Left colon (tissue), 2 donors: ENCODE measurements at regions not wholly inside any gene's neighbourhood (a gene's known extent, or its start where the extent isn't known, plus 50 kb on each side); places are given as distances from the start of the nearest gene placed in this dataset.

Experiments
- ATAC-seq: fragments of 200-7000 bp; cut with Tn5 transposase; one replicate; pipeline ENCODE4 v1.9.1; 2020; ENCODE audit warnings: mild to moderate bottlenecking, moderate library complexity
- DNase-seq, 2 donors: peaks; one replicate each; pipeline ENCODE4 v3.0.0-alpha.2; 2020
- intact Hi-C, 2 donors: fragments of 100-400 bp; cut with DNase I in 1 of 2; cut with micrococcal nuclease in 1 of 2; formaldehyde crosslinking; loops; one replicate each; pipeline versions ENCODE4 v1.11.2 to v1.14.0; 2022; cut with DNase I, micrococcal nuclease
- donor health status: DM: no; HTN: no; CAD: no.
- donor health status: DM: yes; HTN: yes; CAD: no.

DNA sequence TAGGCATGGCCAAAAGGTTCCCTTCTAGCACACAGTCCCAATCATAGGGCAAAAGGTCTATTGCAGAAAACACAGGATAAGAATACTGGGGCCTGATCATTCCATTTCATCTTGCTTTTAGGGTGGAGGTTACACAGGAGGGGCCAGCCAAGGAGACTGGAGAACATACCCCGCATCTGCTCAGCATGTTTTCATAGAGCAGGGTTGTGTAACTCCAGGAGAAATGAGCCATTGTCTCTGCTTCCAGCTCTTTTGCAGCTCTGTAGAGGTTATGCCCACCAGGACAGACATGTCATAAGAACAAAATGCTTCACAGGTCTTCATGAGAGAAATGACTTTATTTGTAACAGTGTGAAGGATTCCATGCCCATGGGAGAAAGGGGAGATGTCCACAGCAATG, 742.8 kb downstream of the DACH1 start:
- DNase-seq, result no peak
- intact Hi-C loops, result no loop called here
- no peak for ATAC-seq

DNA sequence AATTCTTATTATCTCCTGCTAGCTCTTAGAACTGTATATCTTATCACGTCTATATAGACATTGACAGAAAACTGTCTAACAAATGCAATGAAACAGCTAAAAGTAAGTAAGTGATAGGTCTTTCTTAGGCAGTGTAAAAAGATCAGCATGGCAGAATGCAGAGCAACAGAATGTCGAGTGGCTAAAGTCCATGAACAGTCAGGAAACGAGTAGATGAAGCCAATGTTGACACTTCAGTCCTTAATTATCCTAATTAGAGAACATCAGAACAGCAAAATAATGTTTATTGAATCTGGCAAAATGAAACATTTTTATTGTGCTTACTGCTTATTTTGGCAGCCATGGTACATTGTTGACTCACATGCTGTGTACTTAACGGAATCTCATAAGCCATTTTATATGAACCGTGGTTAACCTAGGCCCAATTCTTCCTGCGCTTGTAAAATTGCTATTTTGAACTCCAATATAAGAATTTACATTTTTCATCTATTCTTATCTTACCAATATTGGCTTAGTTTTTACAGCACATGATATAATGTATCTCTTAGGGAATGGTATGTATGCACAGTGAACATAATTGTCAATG, 748.1 kb downstream of the DACH1 start:
- intact Hi-C loops, result no loop called here
- DNase-seq (no peak), ATAC-seq (peak; percentile 52)

DNA sequence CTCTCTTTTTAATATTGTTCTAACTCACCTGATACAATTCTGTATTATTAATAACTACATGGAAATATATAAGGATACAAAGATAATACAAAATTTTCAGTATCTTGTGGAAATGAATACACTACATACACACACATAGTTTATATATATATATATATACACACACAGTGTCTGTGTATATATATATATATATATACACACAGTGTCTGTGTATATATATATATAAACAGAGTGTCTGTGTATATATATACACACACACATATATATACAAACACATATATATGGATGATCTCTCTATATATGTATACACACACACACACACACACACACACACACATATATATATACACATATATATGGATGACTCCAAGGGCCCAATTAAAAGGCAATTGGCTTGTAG, 749.1 kb downstream of the DACH1 start:
- ATAC-seq, result no peak
- no peak for DNase-seq
- intact Hi-C loops, result no loop called here

DNA sequence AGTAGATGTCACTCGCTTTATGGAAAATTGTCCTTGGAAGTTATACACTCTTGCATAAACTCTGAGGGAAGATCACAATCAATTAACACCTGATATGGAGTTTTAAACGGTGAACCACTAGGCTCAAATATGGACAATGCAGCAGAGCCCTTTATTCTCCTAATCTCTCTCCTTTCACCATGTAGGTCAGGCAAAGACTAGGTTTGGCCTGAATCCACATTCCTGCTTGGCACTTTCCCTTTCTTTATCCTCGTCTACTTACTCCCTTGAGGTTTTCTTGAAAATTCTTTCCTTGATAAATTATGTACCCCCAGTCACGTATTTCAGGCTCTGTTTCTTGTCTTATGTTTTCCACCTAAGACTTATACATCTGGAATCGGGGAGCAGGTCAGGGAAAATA, 751.7 kb downstream of the DACH1 start:
- intact Hi-C loops, result no loop called here
- no peak for DNase-seq
- no peak for ATAC-seq

DNA sequence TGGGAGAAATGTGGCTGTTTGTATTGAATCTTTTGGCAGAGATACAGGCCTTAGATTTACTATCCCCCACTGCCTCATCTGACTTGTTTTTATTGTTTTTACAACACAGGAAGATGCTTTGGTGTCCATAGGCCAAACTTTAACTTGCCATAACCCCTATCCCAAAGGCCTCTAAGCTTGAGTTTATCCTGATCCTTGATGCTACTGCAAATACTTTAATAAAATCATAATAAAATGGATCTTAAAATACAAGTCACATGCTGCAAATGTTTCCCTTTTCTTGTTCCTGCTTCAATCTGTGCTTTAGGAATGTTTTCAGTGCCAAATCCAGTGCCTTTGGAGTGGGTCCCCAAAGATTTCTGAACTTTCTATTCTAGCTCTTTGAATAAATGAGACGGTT, 770.6 kb downstream of the DACH1 start:
- intact Hi-C loops, result no loop called here
- no peak for ATAC-seq
- DNase-seq, result no peak

DNA sequence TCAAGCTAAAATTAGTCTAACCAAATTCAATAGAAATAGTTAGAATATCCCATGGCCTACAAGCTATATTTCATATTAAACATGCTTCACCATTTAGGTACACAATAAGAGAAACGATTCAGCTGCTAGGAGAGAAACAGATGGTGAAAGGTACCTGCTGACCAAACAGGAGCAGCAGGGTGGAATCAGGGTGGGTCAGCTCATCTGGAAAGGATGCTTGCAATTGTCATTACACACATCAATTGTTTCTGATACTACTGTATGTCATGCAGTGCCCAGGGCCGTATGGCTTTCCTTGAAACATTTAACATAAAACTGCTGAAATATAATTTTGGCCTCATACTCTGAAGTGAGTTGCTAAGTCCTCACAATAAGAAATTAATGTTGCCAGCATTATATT, 776.0 kb downstream of the DACH1 start:
- intact Hi-C loops, result no loop called here
- ATAC-seq (no peak), DNase-seq (no peak)

DNA sequence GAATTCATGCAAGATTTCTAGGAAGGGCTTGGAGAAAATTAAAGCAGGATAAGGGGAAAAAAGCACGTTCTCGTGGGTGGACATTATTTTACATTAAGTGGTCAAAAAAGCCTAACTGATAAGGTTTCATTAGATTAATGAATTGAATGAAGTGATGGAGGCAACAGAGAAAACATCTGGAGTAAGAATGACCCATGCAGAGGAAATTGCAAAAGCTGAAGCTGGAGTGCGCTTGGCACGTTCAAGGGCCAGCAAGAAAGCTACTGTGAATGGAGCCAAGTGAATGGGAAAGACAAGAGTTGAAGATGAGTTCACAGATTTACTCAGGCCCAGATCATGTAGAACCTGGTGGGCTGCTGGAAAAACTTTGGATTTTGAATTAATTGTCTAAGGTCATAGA, 777.9 kb downstream of the DACH1 start:
- ATAC-seq, result no peak
- no peak for DNase-seq
- intact Hi-C loops, result no loop called here

DNA sequence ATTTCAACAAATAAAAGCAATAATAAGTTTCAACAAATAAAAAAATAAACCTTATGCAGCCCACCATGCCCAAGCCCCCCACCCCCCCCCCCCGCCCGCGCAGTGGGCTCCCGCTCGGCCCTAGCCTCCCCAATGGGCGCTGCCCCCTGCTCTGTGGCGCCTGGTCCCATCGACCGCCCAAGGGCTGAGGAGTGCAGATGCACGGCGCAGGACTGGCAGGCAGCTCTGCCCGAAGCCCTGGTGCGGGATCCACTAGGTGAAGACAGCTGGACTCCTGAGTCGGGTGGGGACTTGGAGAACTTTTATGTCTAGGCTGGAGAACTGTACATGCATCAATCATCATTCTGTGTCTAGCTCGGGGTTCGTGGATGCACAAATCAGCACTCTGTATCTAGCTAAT, 779.6 kb downstream of the DACH1 start:
- no peak for DNase-seq
- ATAC-seq, result no peak
- intact Hi-C loops, result no loop called here

DNA sequence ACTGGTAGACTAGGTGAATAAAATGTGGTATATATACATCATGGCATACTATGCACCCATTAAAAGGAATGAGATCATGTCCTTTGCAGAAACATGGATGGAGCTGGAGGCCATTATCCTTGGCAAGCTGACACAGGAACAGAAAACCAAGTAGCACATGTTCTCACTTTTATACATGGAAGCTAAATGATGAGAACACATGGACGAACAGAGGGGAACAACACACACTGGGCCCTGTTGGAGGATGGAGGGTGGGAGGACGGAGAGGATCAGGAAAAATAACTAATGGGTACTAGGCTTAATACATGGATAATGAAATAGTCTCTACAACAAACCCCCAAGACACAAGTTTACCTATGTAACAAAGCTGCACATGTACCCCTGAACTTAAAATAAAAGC, 780.0 kb downstream of the DACH1 start:
- DNase-seq (no peak), ATAC-seq (no peak)
- intact Hi-C loops, result no loop called here

DNA sequence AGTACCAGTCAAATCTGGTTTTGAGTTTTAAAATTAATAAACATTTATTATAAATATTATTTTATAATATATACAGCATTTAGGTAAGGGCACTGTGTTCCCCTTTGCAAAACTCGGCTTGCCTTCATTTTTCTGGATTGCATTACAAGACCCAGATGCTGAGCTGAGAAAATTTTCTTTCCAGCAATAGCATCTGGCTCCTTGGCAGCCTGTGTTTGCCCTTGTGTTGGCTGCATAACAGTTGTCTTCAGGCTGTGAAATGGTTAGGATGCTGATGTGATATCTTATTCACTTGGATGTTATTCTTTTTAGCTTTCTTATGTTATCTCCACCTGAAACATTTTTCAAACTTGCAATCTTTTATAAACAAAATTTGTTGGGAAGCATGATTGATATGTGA, 784.4 kb downstream of the DACH1 start:
- intact Hi-C loops, result no loop called here
- ATAC-seq (no peak), DNase-seq (no peak)

DNA sequence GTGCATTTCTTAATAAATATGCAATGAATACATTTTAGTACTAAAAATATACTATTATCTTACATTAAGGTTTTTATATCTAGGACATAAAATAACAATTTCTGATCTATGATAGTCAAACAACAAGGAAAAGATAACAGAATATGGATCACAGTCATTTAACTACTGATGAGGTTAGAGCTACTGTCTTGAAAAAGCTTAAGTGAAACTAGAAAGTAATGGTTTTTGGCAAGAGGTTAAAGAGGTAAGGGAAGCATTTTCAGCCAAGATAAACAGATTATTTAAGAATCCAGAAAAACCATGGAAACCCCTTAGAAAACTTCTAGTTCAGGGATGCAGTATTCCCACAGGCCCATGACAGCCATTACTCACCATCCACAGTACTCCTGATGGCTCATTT, 787.4 kb downstream of the DACH1 start:
- no peak for DNase-seq
- intact Hi-C loops, result no loop called here
- no peak for ATAC-seq

DNA sequence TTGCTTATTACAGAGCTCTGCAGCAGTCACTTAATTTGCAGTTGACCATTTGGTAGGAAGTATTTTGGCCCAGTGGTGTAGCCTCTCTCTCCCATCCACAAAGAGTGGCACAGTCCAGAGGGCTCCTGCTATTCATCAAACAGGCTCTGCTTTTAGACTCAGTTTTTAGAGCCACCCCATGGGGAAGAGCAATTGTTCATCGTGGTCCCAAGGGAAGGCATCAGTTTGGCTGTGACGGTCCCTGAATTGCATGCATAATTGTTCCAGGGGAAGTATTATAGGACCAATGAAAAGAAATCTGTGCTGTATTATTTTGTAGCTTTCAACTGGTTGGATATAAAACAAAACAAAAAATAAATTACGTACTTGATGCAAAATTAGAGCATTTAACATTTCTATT, 799.0 kb downstream of the DACH1 start:
- no peak for ATAC-seq
- intact Hi-C loops, result no loop called here
- no peak for DNase-seq

DNA sequence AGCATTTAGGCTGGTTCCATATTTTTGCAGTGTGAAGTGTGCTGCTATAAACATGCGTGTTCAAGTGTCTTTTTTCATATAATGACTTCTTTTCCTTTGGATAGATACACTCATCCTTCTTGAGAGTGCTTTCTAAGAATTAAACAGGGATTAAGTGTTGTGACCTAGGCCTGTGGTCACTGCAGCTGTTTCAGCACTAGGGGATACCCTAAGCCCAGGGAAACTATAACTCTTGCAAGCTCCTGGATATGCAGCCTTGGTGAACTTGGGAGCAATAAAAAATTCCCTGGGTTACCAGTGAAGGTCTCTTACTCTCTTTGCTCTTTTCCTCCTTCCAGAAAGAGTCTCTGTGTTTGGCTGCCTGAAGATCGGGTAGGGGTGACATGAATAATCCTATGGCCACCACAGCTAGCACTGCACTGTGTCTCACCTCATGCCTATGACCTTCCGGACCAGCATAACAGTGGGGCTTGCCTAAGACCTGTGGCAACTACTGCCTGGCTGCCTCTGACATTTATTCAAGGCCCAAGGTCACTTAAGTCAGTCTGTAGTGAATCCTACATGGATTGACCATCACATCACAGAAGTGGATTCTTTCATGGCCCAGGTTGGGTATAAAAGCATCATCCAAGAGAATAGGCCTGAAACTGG, 799.7 kb downstream of the DACH1 start:
- no peak for ATAC-seq

DNA sequence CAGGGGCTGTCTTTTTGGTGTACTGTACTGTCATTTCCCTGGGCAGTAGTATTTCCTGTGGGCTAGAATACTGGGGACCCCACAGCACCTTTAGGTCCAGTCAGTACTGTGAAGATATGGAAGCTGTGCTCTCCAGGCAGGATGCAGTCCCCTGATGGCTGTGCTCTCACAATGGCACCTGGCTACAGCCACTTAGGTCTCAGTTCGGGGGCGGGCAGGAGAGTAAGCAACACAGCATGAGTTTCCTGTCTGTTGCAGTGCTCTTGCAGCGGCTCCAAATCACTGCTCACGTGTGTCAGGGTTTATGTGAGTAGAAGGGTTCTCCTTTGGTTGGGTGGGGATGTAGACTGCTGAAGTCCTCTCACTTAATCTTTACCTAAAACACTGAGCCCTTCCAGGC, 810.4 kb downstream of the DACH1 start:
- DNase-seq (no peak), ATAC-seq (no peak)
- intact Hi-C loops, result no loop called here

More for the DNA sequence above, 799.7 kb downstream of the DACH1 start:
- DNase-seq, result no peak
- intact Hi-C loops, result no loop called here

DNA sequence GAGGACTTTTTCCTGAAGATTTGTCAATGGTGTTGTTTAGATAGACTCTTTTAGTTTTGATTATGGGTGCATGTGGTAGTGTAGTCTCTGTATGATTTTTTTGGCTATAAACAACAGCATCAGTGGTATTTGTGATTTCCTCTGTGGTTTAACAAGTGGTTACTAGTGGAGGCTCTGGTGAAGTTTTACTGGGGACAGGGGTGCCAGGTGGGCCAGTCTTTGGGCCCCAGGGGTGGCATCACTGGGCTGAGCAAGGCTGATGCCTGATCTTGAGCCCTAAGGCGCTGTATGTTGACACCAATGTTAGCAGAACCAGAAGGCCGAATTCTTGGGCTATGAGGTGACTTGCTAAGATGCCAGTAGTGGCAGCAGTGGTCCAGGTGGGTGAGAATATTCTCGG, 811.4 kb downstream of the DACH1 start:
- DNase-seq, result no peak
- no peak for ATAC-seq
- intact Hi-C loops, result no loop called here

DNA sequence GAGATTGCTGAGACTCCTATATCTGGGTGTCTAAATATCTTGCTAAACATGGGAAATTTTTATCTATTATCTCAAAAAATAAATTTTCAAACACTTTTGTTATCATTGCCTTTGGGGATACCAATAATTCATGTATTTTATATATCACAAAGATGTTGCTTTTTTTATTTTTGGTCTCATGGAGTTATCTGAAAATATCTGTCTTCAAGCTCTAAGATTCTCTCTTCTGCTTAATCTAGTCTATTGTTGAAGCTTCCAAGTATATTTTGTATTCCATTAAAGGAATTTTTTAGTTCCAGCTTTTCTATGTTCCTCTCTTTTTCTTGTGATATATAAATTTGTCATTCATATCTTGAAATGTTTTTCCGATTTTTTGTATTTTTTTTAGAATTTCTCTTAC, 812.0 kb downstream of the DACH1 start:
- no peak for ATAC-seq
- intact Hi-C loops, result no loop called here
- DNase-seq, result no peak

DNA sequence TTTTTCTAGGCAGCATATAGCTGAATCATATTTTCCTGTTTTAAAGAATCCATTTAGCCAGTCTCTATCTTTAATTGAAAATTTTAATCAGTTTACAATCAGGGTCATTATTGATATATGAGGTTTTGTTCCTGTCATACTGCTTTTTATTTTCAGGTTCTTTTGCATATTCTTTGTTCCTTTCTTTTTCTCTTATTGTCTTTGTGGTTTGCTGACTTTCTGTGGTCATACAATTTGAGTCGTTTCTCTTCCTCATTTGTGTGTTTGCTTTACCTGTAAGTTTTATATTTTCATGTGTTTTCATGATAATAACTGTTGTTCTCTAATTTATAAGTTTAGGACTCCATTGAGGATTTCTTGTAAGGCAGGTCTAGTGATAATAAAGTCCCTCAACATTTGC, 812.6 kb downstream of the DACH1 start:
- no peak for ATAC-seq
- DNase-seq, result no peak
- intact Hi-C loops, result no loop called here

DNA sequence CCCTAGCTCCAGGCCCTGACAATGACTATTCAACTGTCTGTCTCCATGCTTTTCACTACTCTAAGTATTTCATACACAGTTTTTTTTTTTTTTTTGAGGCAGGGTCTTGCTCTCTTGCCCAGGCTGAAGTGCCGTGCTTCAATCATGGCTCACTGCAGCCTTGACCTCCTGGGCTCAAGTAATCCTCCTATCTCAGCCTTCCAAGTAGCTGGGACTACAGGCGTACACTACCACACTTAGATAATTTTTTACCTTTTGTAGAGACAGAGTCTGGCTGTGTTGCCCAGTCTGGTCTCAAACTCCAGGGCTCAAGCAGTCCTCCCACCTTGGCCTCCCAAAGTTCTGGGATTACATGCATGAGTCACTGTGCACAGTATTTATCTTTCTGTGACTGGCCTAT, 815.4 kb downstream of the DACH1 start:
- no peak for ATAC-seq
- intact Hi-C loops, result no loop called here
- DNase-seq, result no peak

DNA sequence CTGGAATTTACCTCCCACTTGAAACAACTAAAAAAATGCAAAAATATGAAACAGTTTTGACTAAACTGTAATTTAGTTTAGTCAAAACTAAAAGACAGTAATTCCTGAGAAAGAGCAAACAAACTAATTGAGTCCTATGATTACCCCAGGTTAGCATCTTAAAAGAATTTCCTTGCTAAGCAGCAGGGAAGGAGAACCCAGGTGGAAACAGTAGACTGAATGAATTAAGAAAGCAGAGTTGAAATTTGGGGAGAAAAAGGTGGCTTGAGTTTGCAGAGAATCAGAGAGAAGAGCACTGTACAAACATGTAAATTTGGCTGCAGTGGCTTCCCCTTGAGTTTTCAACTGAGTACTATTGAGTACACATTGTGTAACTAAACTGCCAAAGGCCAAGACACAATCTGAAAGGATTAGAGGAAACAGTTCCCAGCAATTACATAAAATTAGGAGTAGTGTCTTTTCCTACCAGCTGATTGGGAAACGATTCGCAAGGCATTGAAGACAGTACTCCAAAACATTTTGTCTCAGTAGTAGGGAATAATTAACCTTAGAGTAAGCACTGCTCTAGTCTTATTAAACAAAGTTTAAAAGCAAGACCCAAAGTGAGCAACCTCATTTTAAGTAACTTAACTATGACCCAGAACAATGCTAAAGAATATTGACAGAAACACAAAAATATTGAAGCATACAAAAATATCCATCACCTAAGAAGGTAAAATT, 820.5 kb downstream of the DACH1 start:
- DNase-seq, result no peak
- ATAC-seq, result no peak
- intact Hi-C loops, result no loop called here

DNA sequence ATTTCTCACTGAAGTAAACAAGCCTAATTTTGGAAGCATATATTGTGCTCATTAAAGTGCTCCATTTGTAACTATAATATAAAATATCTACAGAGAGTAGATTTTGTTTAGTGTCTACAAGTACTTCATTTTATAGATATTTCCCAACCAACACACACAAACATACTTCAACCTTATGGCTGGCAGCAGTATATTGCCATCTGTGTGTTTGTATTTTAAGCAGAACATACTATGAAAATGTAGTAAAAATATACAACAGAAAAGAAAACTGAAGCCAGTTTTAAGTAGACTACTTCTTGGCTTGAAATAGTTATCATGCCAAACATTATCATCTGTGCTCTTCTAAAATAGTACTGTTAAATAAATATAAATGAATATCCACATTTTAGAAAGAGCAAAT, 821.9 kb downstream of the DACH1 start:
- DNase-seq (no peak), ATAC-seq (no peak)
- intact Hi-C loops, result no loop called here

DNA sequence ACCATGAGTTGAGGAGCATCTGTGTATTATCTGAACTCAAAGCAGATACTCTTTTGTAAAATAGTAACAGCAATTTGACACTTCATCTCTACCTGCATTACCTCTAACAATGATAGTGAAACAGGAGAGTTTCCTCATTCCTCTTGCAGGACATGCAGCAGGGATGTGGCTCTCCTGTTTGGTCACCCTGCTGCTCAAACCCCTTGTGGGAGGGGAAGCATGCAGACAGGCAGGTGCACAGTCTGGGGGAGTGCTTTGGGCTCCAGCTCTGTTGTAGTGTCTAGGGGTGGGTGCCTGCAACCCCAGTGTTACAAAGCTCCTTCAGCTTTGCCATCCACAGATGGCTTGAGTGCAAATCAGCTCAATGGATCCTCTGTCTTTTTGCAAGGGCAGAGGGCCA, 827.6 kb downstream of the DACH1 start:
- DNase-seq (no peak), ATAC-seq (no peak)
- intact Hi-C loops, result no loop called here
